ENCODE measurements at regions not wholly inside any gene's neighbourhood (a gene's known extent, or its start where the extent isn't known, plus 50 kb on each side); places are given as distances from the start of the nearest gene placed in this dataset.

GRCh38 chrX:121244511-121244910 lies 197.1 kb downstream of the GLUD2 start:
- TF ChIP-seq EZH2phosphoT487 (conservative IDR thresholded peaks at IDR 0.05; ENCODE audit: low read length), result no peak
- TF ChIP-seq, protein P1, sequence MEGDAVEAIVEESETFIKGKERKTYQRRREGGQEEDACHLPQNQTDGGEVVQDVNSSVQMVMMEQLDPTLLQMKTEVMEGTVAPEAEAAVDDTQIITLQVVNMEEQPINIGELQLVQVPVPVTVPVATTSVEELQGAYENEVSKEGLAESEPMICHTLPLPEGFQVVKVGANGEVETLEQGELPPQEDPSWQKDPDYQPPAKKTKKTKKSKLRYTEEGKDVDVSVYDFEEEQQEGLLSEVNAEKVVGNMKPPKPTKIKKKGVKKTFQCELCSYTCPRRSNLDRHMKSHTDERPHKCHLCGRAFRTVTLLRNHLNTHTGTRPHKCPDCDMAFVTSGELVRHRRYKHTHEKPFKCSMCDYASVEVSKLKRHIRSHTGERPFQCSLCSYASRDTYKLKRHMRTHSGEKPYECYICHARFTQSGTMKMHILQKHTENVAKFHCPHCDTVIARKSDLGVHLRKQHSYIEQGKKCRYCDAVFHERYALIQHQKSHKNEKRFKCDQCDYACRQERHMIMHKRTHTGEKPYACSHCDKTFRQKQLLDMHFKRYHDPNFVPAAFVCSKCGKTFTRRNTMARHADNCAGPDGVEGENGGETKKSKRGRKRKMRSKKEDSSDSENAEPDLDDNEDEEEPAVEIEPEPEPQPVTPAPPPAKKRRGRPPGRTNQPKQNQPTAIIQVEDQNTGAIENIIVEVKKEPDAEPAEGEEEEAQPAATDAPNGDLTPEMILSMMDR (IDR thresholded peaks at IDR 0.05; ENCODE audit: insufficient read depth, low read length, poor library complexity, severe bottlenecking), result no peak
- Histone ChIP-seq H3K27me3 (ENCODE audit: low read length) (no peaks in the 10 kb centered on the region), H3K4me2 (ENCODE audit: low read depth, low read length, poor library complexity, severe bottlenecking) (no peak overlapping the region)

GRCh38 chrX:121245763-121246162 lies 198.4 kb downstream of the GLUD2 start:
- Histone ChIP-seq H3K4me2 (ENCODE audit: low read depth, low read length, poor library complexity, severe bottlenecking) (no peak overlapping the region), H3K4me3 (ENCODE audit: insufficient read depth, low read length, poor library complexity, severe bottlenecking) (no peak overlapping the region), H3K9me2 (replicated peaks; ENCODE audit: insufficient read depth, low read length) (no peaks in the 10 kb centered on the region), H3K9me3 (ENCODE audit: insufficient read depth, low read length) (no peaks in the 10 kb centered on the region), H3K9ac (ENCODE audit: low read length) (no peak overlapping the region), H3K36me3 (ENCODE audit: low read length) (no peaks in the 10 kb centered on the region), H2AFZ (ENCODE audit: low read depth, low read length, severe bottlenecking) (no peak overlapping the region), H3K27me3 (ENCODE audit: low read length) (no peaks in the 10 kb centered on the region), H3K79me2 (ENCODE audit: insufficient read depth, low read length) (no peaks in the 10 kb centered on the region), H3F3A (ENCODE audit: insufficient read depth) (no peaks in the 10 kb centered on the region), H4K20me1 (ENCODE audit: low read depth, low read length) (no peaks in the 10 kb centered on the region), H3K27ac (ENCODE audit: low read depth, low read length) (no peak overlapping the region)
- TF ChIP-seq EZH2phosphoT487 (conservative IDR thresholded peaks at IDR 0.05; ENCODE audit: low read length), result no peak
- TF ChIP-seq, protein P1 (IDR thresholded peaks at IDR 0.05; ENCODE audit: insufficient read depth, low read length, poor library complexity, severe bottlenecking), result no peak

More at GRCh38 chrX:121244511-121244910, 197.1 kb downstream of the GLUD2 start:
- Histone ChIP-seq H3K9me2 (replicated peaks; ENCODE audit: insufficient read depth, low read length) (no peaks in the 10 kb centered on the region), H3K27ac (ENCODE audit: low read depth, low read length) (no peak overlapping the region), H3K36me3 (ENCODE audit: low read length) (no peaks in the 10 kb centered on the region), H3F3A (ENCODE audit: insufficient read depth) (no peaks in the 10 kb centered on the region), H2AFZ (ENCODE audit: low read depth, low read length, severe bottlenecking) (no peak overlapping the region), H3K79me2 (ENCODE audit: insufficient read depth, low read length) (no peaks in the 10 kb centered on the region), H3K9ac (ENCODE audit: low read length) (no peak overlapping the region), H3K4me3 (ENCODE audit: insufficient read depth, low read length, poor library complexity, severe bottlenecking) (no peak overlapping the region), H3K9me3 (ENCODE audit: insufficient read depth, low read length) (no peaks in the 10 kb centered on the region), H4K20me1 (ENCODE audit: low read depth, low read length) (no peaks in the 10 kb centered on the region)

- Histone ChIP-seq H3K9ac (ENCODE audit: low read length) (no peak overlapping the region), H3F3A (ENCODE audit: insufficient read depth) (no peaks in the 10 kb centered on the region), H3K27ac (ENCODE audit: low read depth, low read length) (no peak overlapping the region), H3K9me3 (ENCODE audit: insufficient read depth, low read length) (no peaks in the 10 kb centered on the region), H2AFZ (ENCODE audit: low read depth, low read length, severe bottlenecking) (no peak overlapping the region), H3K27me3 (ENCODE audit: low read length) (no peaks in the 10 kb centered on the region), H3K36me3 (ENCODE audit: low read length) (no peaks in the 10 kb centered on the region), H3K4me2 (ENCODE audit: low read depth, low read length, poor library complexity, severe bottlenecking) (no peak overlapping the region), H4K20me1 (ENCODE audit: low read depth, low read length) (no peaks in the 10 kb centered on the region), H3K4me3 (ENCODE audit: insufficient read depth, low read length, poor library complexity, severe bottlenecking) (no peak overlapping the region), H3K9me2 (replicated peaks; ENCODE audit: insufficient read depth, low read length) (no peaks in the 10 kb centered on the region), H3K79me2 (ENCODE audit: insufficient read depth, low read length) (no peaks in the 10 kb centered on the region)
- TF ChIP-seq EZH2phosphoT487 (conservative IDR thresholded peaks at IDR 0.05; ENCODE audit: low read length), result no peak
- TF ChIP-seq, protein P1 (IDR thresholded peaks at IDR 0.05; ENCODE audit: insufficient read depth, low read length, poor library complexity, severe bottlenecking), result no peak
Observed at GRCh38 chrX:121254336-121254735, 206.9 kb downstream of the GLUD2 start.
